Mesenteric fat pad (tissue), 1 donor: ENCODE measurements at regions not wholly inside any gene's neighbourhood (a gene's known extent, or its start where the extent isn't known, plus 50 kb on each side); places are given as distances from the start of the nearest gene placed in this dataset.
"Not testable (repeated sequence)": the region's sequence is repeated elsewhere in the genome, so short reads cannot be mapped to it uniquely, and the experiment has no call there.

Experiments used
- DNase-seq: peaks from one replicate; pipeline ENCODE4 v3.0.0-alpha.2; 2020; ENCODE audit warnings: low spot score
- donor health status: DM: yes; HTN: yes; CAD: no.

GRCh38 chr13:68675209-68675608 lies 1432.4 kb upstream of the ATXN8OS start:
- no peak for DNase-seq

DNA sequence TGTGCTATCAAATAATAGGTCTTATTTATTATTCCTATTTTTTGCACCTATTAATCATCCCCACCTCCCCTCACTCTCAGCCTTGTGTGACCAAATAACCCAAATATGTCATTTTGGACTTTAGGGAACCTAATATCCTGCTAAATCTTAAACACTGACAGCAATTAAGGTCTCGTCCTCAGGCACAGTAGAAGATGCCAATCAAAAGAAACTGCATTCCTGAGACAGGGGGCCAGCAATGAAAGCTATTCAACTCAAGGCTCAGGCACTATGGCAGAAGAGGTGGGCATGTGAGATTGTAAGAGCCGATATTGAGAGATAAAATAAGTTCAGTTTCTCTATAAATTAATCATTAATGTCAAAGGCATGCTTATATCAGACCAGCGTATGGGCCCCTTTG lies 1437.7 kb upstream of the PCDH9 start:
- no peak for DNase-seq

DNA sequence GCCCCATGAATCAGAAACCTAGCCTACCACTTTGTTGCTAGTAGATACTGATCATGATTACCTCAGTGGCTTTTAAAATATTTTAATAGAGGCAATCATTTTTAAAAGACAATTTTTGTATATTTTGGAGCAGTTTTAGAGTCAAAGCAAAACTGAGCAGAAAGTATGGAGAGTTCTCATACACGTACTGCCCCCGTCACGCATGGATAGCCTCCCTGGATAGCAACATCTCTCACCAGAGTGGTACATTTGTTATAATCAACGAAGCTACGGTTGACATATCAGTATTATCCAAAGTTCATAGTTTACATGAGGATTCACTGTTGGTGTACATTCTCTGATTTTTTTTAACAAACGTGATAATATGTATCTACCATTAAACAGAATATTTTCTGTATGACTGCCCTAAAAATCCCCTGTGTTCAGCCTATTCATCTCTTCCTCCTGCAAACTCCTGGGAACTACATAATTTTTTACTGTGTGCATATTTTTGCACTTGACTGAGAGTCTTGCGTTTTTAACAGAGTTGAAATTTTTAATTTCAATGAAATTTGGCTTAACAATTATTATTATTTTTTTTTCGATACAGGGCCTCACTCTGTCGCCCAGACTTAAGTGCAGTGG lies 1436.8 kb upstream of the PCDH9 start:
- DNase-seq = no peak

GRCh38 chr13:68645814-68646213 lies 1415.7 kb upstream of the PCDH9 start:
- no peak for DNase-seq

- DNase-seq = no peak
Observed at GRCh38 chr13:68644611-68645010, 1414.5 kb upstream of the PCDH9 start.

- DNase-seq = no peak
Observed at GRCh38 chr13:68636784-68637183, 1406.6 kb upstream of the PCDH9 start.

DNA sequence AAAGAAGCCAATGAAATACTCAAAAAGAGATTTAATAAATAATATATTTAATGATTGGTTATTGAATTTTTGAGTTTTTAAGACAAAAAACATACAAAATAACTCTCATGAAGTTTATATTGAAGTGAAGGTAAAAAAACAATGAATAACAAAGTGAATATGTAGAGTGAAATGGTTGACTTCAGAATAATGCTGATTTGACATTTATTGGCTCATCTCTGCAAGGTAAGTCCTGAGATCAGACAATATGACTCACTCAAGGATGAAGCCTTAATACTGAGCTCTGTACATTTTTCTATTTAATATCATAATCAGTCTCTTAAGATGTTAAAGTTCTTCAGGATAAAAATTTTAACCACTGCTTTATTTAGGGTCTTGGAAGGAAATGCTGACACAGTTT lies 1398.9 kb upstream of the PCDH9 start:
- no peak for DNase-seq

- no peak for DNase-seq
Observed at GRCh38 chr13:68627379-68627778, 1397.2 kb upstream of the PCDH9 start.

GRCh38 chr13:68616600-68617222 lies 1386.6 kb upstream of the PCDH9 start:
- no peak for DNase-seq

- DNase-seq = no peak
Observed at GRCh38 chr13:68609661-68610060, 1379.5 kb upstream of the PCDH9 start.

DNA sequence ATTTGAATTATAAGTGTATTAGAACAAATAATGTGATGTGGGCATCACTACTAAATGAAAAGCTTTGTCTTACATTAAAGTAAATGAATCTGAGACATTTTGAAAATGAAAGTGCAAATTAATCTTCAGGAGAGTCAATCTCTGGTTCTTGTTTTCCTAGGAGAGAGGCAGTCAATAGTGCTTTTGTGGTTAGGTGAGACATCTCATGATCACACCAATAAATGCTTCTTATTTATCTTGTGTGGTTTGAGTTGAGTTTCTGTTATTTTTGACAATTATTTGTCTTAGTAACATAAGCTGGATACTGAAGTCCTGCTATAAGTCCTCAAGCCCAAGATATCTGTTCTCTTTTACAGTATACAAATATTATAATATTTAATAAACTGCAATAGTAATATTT lies 1378.0 kb upstream of the PCDH9 start:
- no peak for DNase-seq

- no peak for DNase-seq
Observed at GRCh38 chr13:68597641-68598040, 1367.5 kb upstream of the PCDH9 start.

DNA sequence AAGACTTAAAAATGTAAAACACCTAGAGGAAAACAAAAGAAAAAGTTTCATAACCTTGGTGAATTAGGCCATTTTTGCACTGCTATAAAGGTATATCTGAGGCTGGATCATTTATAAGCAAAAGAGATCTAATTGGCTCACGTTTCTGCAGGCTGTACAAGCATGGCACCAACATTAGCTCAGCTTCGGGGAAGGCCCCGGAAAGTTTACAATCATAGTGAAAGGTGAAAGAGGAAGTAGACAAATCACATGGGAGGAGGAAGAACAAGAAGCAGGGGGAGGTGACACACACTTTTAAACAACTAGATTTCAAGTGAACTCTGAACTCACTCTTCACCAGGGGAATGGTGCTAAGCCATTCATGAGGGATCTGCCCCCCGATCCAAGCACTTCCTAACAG lies 1358.5 kb upstream of the PCDH9 start:
- DNase-seq = no peak

DNA sequence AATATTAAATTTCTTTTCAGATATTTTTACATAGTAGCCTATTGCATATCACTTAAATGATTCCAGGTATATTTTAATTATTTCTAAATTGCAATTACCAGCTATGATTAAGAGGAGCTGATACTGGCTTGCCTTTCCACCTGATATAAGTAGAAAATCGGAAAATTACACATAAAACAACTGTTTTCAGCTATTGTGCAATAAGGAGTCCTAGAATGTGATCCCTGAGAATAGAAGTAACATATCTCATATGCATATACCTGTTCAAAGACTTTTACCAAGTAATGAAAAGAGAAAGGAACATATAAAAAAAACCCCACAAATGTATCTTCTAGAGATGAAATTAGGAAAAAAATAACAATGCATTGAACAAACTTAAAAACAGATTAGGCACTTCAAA lies 1354.6 kb upstream of the PCDH9 start:
- DNase-seq = no peak

DNA sequence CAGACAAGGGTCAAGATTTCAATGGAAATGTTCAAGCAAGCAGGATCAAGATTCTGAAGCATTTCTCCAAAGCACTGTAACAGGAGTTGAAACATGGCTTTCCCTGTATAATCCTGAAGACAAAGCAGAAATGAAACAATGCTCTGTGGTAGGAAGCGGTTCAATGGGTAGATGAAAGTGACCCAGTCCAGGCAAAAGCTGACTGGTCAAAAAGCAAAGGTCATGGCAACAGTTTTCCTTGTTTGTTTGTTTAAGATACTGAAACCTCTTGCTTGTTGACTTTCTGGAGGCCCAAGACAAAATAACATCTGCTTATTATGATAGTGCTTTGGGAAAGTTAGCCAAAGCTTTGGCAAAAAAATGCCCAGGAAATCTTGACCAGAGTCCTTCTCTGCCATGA lies 1343.9 kb upstream of the PCDH9 start:
- DNase-seq = no peak

GRCh38 chr13:68551701-68552522 lies 1321.8 kb upstream of the PCDH9 start:
- no peak for DNase-seq

DNA sequence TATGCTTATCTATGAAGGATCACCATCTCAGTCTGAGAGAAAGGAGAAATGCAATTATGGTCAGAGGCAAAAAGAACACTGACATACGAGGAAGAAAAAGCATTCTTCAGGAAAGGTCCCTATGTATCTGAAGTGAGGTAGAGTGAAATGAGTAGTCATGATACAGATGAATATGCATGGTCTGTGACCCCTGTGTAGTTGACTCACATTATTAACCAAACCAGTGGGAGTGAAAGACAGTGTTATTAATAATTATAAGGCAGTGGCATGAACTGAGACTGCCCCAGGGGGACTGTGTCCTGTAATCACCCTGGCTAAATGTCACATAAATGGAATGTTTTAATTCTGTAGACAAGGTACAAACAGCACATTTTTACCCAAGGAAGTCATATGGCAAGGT lies 1320.2 kb upstream of the PCDH9 start:
- DNase-seq = no peak

GRCh38 chr13:68540244-68540643 lies 1310.1 kb upstream of the PCDH9 start:
- DNase-seq = no peak

DNA sequence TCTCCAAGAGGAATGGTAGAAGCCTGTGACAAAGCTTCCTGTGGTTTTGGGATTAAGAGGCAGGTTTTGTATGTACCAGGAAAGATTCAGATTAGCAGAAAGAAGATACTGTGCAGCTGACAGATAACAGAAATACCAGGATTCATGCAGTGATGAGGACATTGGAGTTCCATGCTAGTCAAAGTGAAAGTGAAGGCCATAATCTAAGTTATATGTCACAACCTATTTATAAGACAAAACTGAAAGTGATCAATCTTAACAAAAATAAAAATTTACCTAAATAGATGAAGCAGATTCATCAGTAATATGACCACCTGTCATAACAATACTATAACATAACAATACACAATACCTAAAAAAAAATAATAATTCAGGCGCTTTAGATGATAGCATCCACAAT lies 1305.2 kb upstream of the PCDH9 start:
- DNase-seq = no peak

GRCh38 chr13:68527167-68527566 lies 1297.0 kb upstream of the PCDH9 start:
- DNase-seq = not testable (repeated sequence)

DNA sequence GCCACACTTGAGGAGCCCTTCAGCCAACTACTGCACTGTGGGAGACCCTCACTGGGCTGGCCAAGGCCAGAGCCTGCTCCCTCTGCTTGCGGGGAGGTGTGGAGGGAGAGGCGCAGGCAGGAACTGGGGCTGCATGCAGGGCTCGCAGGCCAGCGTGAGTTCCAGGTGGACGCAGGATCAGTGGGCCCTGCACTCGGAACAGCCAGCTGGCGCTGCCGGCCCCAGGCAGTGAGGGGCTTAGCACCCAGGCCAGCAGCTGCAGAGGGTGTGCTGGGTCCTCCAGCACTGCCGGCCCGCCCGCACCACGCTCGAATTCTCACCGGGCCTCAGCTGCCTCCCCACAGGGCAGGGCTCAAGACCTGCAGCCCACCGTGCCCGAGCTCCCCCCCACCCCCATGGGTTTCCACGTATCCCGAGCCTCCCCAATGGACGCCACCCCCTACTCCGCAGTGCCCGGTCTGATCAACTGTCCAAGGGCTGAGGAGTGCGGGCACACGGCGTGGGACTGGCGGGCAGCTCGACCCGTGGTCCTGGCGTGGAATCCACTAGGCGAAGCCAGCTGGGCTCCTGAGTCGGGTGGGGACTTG lies 1293.8 kb upstream of the PCDH9 start:
- no peak for DNase-seq

DNA sequence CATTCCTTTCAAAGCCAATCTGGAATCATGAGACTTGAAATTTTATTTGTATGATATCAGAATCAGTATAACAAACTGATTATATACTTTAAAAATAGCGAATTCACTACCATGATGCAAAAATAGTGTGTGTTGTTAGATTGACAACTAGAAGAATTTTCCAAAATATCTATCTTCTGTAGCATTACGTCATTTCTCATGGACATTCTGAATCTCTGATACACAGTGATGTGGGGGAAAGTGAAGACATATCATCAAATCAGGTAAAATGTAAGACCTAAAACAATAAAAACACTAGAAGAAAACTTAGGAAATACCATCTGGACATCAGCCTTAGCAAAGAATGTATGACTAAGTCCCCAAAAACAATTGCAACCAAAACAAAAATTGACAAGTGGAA lies 1292.0 kb upstream of the PCDH9 start:
- DNase-seq = no peak
